ENCODE measurements at regions not wholly inside any gene's neighbourhood (a gene's known extent, or its start where the extent isn't known, plus 50 kb on each side); places are given as distances from the start of the nearest gene placed in this dataset.

DNA sequence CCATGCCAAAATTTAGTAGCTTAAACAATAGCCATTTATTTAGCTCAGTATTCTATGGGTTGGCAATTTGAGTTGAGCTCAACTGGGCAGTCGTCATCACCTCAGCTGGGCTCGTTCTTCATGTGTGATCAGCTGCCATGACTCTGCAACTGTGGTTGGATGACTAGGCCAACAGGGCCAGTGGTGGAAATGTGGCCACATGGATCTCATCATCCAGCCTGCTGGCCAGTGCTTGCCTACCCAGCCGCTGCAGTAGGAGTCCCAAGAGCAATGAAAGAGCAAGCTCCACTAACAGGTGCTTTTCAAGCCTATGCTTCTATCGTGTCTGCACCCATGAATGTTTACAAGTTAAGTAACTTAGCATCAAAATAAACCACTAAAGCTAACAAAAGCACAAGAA is 158.0 kb downstream of the ATPSCKMT start:
- no TSS peak for BruUV-seq (replicated peaks)
- H3K4me2 ChIP-seq (ENCODE audit: low read length) = no peak overlapping the region
- intact Hi-C loops (cut with micrococcal nuclease; ENCODE audit: unreplicated experiment) = no loop called here
- no peak overlapping the region for H3K4me3 ChIP-seq (ENCODE audit: low read depth, low read length, poor library complexity, severe bottlenecking)
- no peak for DNase-seq (ENCODE audit: low spot score)
- no peak overlapping the region for H3K27ac ChIP-seq (ENCODE audit: low read depth, low read length, poor library complexity, severe bottlenecking)
- H3K79me2 ChIP-seq (ENCODE audit: insufficient read depth, low read depth, low read length) = no peaks in the 10 kb centered on the region
- TF ChIP-seq EZH2phosphoT487 (IDR thresholded peaks at IDR 0.05; ENCODE audit: borderline replicate concordance, low read depth, low read length) = no peak
- TF ChIP-seq, protein P1, sequence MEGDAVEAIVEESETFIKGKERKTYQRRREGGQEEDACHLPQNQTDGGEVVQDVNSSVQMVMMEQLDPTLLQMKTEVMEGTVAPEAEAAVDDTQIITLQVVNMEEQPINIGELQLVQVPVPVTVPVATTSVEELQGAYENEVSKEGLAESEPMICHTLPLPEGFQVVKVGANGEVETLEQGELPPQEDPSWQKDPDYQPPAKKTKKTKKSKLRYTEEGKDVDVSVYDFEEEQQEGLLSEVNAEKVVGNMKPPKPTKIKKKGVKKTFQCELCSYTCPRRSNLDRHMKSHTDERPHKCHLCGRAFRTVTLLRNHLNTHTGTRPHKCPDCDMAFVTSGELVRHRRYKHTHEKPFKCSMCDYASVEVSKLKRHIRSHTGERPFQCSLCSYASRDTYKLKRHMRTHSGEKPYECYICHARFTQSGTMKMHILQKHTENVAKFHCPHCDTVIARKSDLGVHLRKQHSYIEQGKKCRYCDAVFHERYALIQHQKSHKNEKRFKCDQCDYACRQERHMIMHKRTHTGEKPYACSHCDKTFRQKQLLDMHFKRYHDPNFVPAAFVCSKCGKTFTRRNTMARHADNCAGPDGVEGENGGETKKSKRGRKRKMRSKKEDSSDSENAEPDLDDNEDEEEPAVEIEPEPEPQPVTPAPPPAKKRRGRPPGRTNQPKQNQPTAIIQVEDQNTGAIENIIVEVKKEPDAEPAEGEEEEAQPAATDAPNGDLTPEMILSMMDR (conservative IDR thresholded peaks at IDR 0.05; ENCODE audit: low read length) = no peak
- no peaks in the 10 kb centered on the region for H4K20me1 ChIP-seq (ENCODE audit: insufficient read depth, low read length)
- CTCF ChIA-PET (ENCODE audit: unreplicated experiment) = no interaction called here
- H3K9me3 ChIP-seq (ENCODE audit: low read length) = no peaks in the 10 kb centered on the region
- H3K4me1 ChIP-seq (ENCODE audit: insufficient read depth, low read length, poor library complexity, severe bottlenecking) = no peaks in the 10 kb centered on the region
- no peak overlapping the region for H2AFZ ChIP-seq (ENCODE audit: low read length)
- H3K36me3 ChIP-seq (ENCODE audit: insufficient read depth, low read length) = no peaks in the 10 kb centered on the region
- POLR2A ChIA-PET = interaction anchor here (0.7 to 1.5 kb wide), 2 partner anchors 10 to 326 kb away, joined by 3 to 4 read pairs; no protein-coding TSS in a partner anchor
- no peaks in the 10 kb centered on the region for H3K9me2 ChIP-seq (ENCODE audit: insufficient read depth, low read length)

DNA sequence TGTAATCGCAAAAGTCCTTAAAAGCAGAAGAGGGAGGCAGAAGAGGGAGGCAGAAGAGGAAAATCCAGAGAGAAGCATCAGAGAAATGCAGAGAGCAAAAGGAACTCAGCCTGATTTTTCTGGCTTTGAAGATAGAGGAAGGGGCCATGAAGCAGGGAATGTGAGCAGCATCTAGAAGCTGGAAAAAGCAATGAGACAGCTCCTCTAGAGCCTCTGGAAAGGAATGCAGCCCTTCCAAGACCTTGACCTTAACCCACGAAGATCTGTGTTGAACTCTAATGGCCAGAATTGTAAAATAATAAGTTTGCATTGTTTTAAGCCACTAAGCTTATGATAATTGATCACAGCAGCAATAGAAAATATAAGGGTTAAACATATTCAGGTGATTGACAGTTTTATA is 159.6 kb downstream of the ATPSCKMT start:
- H2AFZ ChIP-seq (ENCODE audit: low read length) = no peak overlapping the region
- no peaks in the 10 kb centered on the region for H3K4me1 ChIP-seq (ENCODE audit: insufficient read depth, low read length, poor library complexity, severe bottlenecking)
- DNase-seq (ENCODE audit: low spot score) = no peak
- ChIA-PET POLR2A (interaction anchor here (0.7 kb wide), 1 partner anchor 92 kb away, joined by 3 read pairs; no protein-coding TSS in a partner anchor), CTCF (ENCODE audit: unreplicated experiment) (no interaction called here)
- H3K27ac ChIP-seq (ENCODE audit: low read depth, low read length, poor library complexity, severe bottlenecking) = no peak overlapping the region
- no peak overlapping the region for H3K4me3 ChIP-seq (ENCODE audit: low read depth, low read length, poor library complexity, severe bottlenecking)
- TF ChIP-seq EZH2phosphoT487 (IDR thresholded peaks at IDR 0.05; ENCODE audit: borderline replicate concordance, low read depth, low read length) = no peak
- no peaks in the 10 kb centered on the region for H3K36me3 ChIP-seq (ENCODE audit: insufficient read depth, low read length)
- no peaks in the 10 kb centered on the region for H4K20me1 ChIP-seq (ENCODE audit: insufficient read depth, low read length)
- H3K9me3 ChIP-seq (ENCODE audit: low read length) = no peaks in the 10 kb centered on the region
- no peaks in the 10 kb centered on the region for H3K9me2 ChIP-seq (ENCODE audit: insufficient read depth, low read length)
- H3K79me2 ChIP-seq (ENCODE audit: insufficient read depth, low read depth, low read length) = no peaks in the 10 kb centered on the region
- no peak overlapping the region for H3K4me2 ChIP-seq (ENCODE audit: low read length)
- intact Hi-C loops (cut with micrococcal nuclease; ENCODE audit: unreplicated experiment) = no loop called here
- BruUV-seq (replicated peaks) = no TSS peak

DNA sequence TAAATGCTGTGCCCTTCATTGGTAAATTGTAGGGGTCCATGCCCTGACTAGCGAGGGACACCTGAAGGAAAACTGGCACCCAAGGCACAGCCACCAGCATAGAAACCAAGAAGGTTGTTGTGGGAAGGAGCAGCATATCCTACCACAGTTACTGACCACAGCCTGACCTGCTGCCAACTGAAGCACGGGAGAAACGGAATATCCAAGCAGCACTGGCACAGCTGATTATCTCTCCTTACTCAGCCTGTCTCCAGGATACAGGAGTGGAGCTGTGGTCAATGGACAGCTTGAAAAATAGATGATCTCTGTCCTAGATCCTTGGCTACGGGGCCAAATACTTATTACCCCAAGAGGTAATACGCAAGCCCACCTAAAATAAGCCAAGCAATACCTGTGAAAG is 164.5 kb downstream of the ATPSCKMT start:
- H3K9me2 ChIP-seq (ENCODE audit: insufficient read depth, low read length) = no peaks in the 10 kb centered on the region
- no peaks in the 10 kb centered on the region for H3K79me2 ChIP-seq (ENCODE audit: insufficient read depth, low read depth, low read length)
- TF ChIP-seq, protein P1 (conservative IDR thresholded peaks at IDR 0.05; ENCODE audit: low read length) = no peak
- TF ChIP-seq EZH2phosphoT487 (IDR thresholded peaks at IDR 0.05; ENCODE audit: borderline replicate concordance, low read depth, low read length) = no peak
- H3K9me3 ChIP-seq (ENCODE audit: low read length) = no peaks in the 10 kb centered on the region
- CTCF ChIA-PET (ENCODE audit: unreplicated experiment) = no interaction called here
- H3K36me3 ChIP-seq (ENCODE audit: insufficient read depth, low read length) = no peaks in the 10 kb centered on the region
- no TSS peak for BruUV-seq (replicated peaks)
- H2AFZ ChIP-seq (ENCODE audit: low read length) = no peak overlapping the region
- no peak overlapping the region for H3K4me2 ChIP-seq (ENCODE audit: low read length)
- DNase-seq (ENCODE audit: low spot score) = no peak
- H3K27ac ChIP-seq (ENCODE audit: low read depth, low read length, poor library complexity, severe bottlenecking) = no peak overlapping the region
- intact Hi-C loops (cut with micrococcal nuclease; ENCODE audit: unreplicated experiment) = no loop called here
- H3K4me1 ChIP-seq (ENCODE audit: insufficient read depth, low read length, poor library complexity, severe bottlenecking) = no peaks in the 10 kb centered on the region
- POLR2A ChIA-PET = interaction anchor here (0.7 kb wide), 1 partner anchor 778 kb away, joined by 3 read pairs; no protein-coding TSS in a partner anchor
- H4K20me1 ChIP-seq (ENCODE audit: insufficient read depth, low read length) = no peaks in the 10 kb centered on the region
- H3K4me3 ChIP-seq (ENCODE audit: low read depth, low read length, poor library complexity, severe bottlenecking) = no peak overlapping the region
